Smooth muscle cell (in vitro differentiated cells): ENCODE measurements at regions not wholly inside any gene's neighbourhood (a gene's known extent, or its start where the extent isn't known, plus 50 kb on each side); places are given as distances from the start of the nearest gene placed in this dataset.

Experiments used
- DNase-seq: peaks from one replicate; lab custom pipeline; 2025; ENCODE audit not compliant: unreplicated experiment; lab: John Stamatoyannopoulos, UW
- H2AFZ ChIP-seq: fragments of 200-600 bp; sonication (generic); 2 replicates; pipeline ENCODE4 v1.6.0; 2016; ENCODE audit warnings: antibody characterized with exemption, low read depth, mild to moderate bottlenecking
- H3F3A ChIP-seq: fragments of 200-600 bp; sonication (generic); 2 replicates; pipeline ENCODE4 v1.6.0; 2017; ENCODE audit warnings: antibody characterized with exemption, low read depth
- H3K27ac ChIP-seq: fragments of 200-600 bp; sonication (generic); 2 replicates; pipeline ENCODE4 v1.5.1; 2016; ENCODE audit warnings: low read depth, mild to moderate bottlenecking
- H3K27me3 ChIP-seq: fragments of 200-600 bp; sonication (generic); 2 replicates; pipeline ENCODE4 v1.6.1; 2016; ENCODE audit warnings: low read depth, mild to moderate bottlenecking
- H3K36me3 ChIP-seq: fragments of 200-600 bp; sonication (generic); 2 replicates; pipeline ENCODE4 v1.5.1; 2016; ENCODE audit warnings: low read depth
- H3K4me1 ChIP-seq: fragments of 200-600 bp; sonication (generic); 2 replicates; pipeline ENCODE4 v1.5.1; 2016; ENCODE audit warnings: low read depth
- H3K4me2 ChIP-seq: fragments of 200-600 bp; sonication (generic); 2 replicates; pipeline ENCODE4 v1.6.0; 2016; ENCODE audit warnings: mild to moderate bottlenecking
- H3K4me3 ChIP-seq: fragments of 200-600 bp; sonication (generic); 2 replicates; pipeline ENCODE4 v1.5.1; 2016; ENCODE audit warnings: mild to moderate bottlenecking
- H3K79me2 ChIP-seq: fragments of 200-600 bp; sonication (generic); 2 replicates; pipeline ENCODE4 v1.6.0; 2016; ENCODE audit warnings: low read depth, mild to moderate bottlenecking
- H3K9ac ChIP-seq: fragments of 200-600 bp; sonication (generic); 2 replicates; pipeline ENCODE4 v1.6.0; 2016; ENCODE audit warnings: low read depth
- H3K9me3 ChIP-seq: fragments of 200-600 bp; sonication (generic); replicated peaks from 2 replicates; pipeline ENCODE4 v1.5.1; 2016; ENCODE audit warnings: low read depth
- H4K20me1 ChIP-seq: fragments of 200-600 bp; sonication (generic); 2 replicates; pipeline ENCODE4 v1.6.0; 2016; ENCODE audit warnings: low read depth
- WGBS: methylation state at CpG from one replicate; pipeline ENCODE4 v1.1.7; 2016; ENCODE audit warnings: low lambda C conversion rate; 5-methylcytosine and 5-hydroxymethylcytosine counted together
- TF ChIP-seq, protein P1 (sequence below): fragments of 200-600 bp; sonication (generic); IDR thresholded peaks from 2 replicates; pipeline ENCODE4 v1.5.1; 2017; ENCODE audit warnings: borderline replicate concordance, mild to moderate bottlenecking, antibody characterized with exemption; ENCODE audit not compliant: insufficient read depth, poor library complexity, severe bottlenecking

DNA sequence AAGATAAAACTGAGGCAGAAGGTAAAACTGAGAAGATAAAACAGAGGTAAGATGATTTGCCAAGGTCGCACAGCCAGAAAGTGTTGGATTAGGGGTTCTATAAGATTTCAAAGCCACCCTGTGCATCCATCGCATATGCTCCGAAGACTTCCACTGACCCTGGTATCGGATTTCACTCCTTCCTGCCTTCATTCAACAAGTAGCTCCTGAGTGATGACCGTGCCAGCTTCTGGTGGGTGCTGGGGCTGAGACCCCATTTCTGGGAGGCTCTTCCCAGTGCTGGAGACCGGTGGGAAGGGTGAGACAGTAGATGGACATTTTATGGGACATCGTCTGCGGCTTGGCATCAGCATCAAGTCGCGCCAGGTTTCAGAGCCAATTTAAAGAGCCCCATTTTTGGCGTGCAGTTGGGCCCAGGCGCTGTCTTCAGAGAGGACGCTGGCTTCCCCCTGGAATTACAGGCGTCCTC is 53.7 kb upstream of the DAB2IP start:
- Histone ChIP-seq H2AFZ (peak overlapping the region; percentile 48), H3K27ac (peak overlapping the region; percentile 53), H4K20me1 (peaks cover 18% of the 10 kb centered on the region), H3K9me3 (no peaks in the 10 kb centered on the region), H3K27me3 (no peaks in the 10 kb centered on the region), H3K4me3 (peak overlapping the region; percentile 71), H3K79me2 (peaks cover 7% of the 10 kb centered on the region), H3F3A (peaks cover 16% of the 10 kb centered on the region), H3K4me1 (no peaks in the 10 kb centered on the region), H3K36me3 (no peaks in the 10 kb centered on the region), H3K4me2 (peak overlapping the region; percentile 99), H3K9ac (no peak overlapping the region)
- DNase-seq, result no peak
- TF ChIP-seq, protein P1, sequence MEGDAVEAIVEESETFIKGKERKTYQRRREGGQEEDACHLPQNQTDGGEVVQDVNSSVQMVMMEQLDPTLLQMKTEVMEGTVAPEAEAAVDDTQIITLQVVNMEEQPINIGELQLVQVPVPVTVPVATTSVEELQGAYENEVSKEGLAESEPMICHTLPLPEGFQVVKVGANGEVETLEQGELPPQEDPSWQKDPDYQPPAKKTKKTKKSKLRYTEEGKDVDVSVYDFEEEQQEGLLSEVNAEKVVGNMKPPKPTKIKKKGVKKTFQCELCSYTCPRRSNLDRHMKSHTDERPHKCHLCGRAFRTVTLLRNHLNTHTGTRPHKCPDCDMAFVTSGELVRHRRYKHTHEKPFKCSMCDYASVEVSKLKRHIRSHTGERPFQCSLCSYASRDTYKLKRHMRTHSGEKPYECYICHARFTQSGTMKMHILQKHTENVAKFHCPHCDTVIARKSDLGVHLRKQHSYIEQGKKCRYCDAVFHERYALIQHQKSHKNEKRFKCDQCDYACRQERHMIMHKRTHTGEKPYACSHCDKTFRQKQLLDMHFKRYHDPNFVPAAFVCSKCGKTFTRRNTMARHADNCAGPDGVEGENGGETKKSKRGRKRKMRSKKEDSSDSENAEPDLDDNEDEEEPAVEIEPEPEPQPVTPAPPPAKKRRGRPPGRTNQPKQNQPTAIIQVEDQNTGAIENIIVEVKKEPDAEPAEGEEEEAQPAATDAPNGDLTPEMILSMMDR, result no peak
- WGBS, result 14% methylated on average over 14 of the region's 14 CpGs

DNA sequence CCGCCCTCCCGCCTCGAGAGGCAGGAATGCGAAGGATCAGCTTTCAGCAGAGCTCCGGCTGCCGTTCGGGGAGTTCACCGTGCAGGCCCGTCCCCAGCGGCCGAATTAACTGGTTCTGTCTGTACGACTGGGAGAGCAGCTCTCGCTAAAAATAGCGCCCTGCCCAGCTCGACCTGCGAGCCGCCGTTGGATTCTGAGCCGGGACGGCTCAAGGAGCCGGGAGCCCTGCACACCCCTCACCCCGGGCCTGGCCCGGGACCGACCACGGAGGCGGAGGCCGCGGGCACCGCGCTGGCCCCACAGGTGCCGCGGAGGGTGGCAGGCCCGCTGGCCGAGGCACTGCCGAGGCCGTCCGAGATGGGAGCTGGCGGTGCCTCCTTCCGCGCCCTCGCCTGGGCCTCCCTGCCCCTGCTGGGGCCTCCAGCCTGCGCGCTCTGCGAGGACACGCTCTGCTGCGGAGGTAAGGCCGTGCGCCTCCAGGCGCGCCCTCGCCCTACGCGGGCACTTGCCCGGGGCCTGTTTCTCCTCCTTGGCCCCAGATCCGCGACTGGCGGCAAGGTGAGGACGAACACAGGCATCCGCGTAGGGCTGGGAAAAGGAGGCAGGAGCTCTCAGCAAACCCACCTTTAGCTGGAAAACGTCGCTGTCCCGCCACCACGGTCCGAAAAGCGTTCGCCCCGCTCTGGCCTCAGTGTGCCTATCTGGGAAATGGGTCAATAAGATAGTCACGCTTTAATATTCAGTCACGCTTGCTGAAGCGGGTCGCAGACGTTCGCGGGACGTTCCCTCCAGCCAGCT is 53.1 kb upstream of the DAB2IP start:
- Histone ChIP-seq H3F3A (peaks cover 16% of the 10 kb centered on the region), H3K27me3 (no peaks in the 10 kb centered on the region), H3K79me2 (peaks cover 7% of the 10 kb centered on the region), H3K4me1 (no peaks in the 10 kb centered on the region), H3K9ac (peak overlapping the region; percentile 33), H3K4me3 (peak overlapping the region; percentile 71), H3K27ac (peak overlapping the region; percentile 53), H3K36me3 (no peaks in the 10 kb centered on the region), H3K4me2 (peak overlapping the region; percentile 99), H3K9me3 (no peaks in the 10 kb centered on the region), H4K20me1 (peaks cover 18% of the 10 kb centered on the region), H2AFZ (peak overlapping the region; percentile 48)
- DNase-seq, result peak; percentile 81
- 5% methylated on average over 76 of the region's 76 CpGs for WGBS
- TF ChIP-seq, protein P1, result peak; percentile 25

DNA sequence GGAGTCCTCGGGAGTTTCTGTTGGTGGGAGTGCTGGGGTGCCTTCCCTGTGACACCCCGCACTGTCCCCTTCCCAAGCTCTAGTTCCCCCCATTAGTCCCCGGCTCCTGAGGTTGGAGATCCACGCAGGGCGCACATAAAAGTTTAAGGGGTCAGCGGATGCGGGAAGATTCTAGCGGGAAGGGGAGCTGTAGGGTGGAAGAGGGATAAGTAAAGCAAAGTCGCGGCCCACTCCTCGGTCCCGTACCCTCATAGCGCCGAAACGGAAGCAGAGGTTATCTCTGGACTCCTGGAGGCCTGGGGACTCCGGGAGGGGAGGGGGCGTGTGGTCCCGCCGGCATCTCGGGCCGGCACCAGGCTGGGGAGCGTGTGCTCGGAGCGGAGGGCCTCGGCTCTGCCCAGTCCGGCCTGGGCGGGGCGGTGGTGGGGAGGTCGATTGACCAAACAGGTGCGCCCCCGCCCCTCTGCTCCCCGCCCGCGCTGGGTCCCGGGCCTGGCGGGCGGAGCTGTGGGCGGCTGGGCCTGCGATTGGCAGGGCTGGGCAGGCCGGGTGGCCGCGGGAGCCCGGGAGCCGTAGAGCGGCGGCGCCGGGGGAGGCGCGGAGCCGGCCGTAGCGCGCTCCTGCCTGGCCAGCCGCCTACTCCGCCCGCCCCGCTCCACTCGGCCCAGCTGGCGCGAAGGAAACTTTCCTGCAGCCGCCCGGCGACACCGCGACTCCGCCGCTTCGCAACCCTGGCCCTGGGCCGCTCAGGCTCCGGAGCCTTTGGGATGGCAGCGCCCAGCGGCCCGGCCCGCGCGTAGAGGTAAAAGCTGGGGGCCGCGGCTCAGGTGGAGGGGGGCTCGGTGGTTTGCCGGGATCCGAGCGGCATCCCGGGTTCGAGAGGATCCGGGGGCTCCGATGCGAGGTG is 52.2 kb upstream of the DAB2IP start:
- TF ChIP-seq, protein P1, result no peak
- no peak for DNase-seq
- Histone ChIP-seq H4K20me1 (peaks cover 18% of the 10 kb centered on the region), H2AFZ (peak overlapping the region; percentile 55), H3K36me3 (no peaks in the 10 kb centered on the region), H3K79me2 (peaks cover 7% of the 10 kb centered on the region), H3K9ac (peak overlapping the region; percentile 18), H3K27me3 (no peaks in the 10 kb centered on the region), H3F3A (peaks cover 16% of the 10 kb centered on the region), H3K4me1 (no peaks in the 10 kb centered on the region), H3K4me3 (peak overlapping the region; percentile 71), H3K4me2 (peak overlapping the region; percentile 99), H3K9me3 (no peaks in the 10 kb centered on the region), H3K27ac (peak overlapping the region; percentile 53)
- WGBS, result 2% methylated on average over 59 of the region's 88 CpGs
